ENCODE measurements at regions not wholly inside any gene's neighbourhood (a gene's known extent, or its start where the extent isn't known, plus 50 kb on each side); places are given as distances from the start of the nearest gene placed in this dataset.

- POLR2A ChIA-PET = no interaction called here
- Mint-ChIP-seq H3K9me3 (no peaks in the 10 kb centered on the region), H3K27me3 (ENCODE audit: low read depth) (no peaks in the 10 kb centered on the region), H3K27ac (no peak overlapping the region), H3K36me3 (no peaks in the 10 kb centered on the region), H3K4me3 (no peak overlapping the region), H3K4me1 (peaks cover 5% of the 10 kb centered on the region)
- TF ChIP-seq ELF4 (CRISPR knock-in tag; IDR thresholded peaks at IDR 0.05; ENCODE audit: low read depth) (no peak), ZNF121 (CRISPR knock-in tag; IDR thresholded peaks at IDR 0.05) (no peak), MLX (CRISPR knock-in tag; IDR thresholded peaks at IDR 0.05) (no peak), SP1 (CRISPR knock-in tag; conservative IDR thresholded peaks at IDR 0.05) (no peak), RORB (CRISPR knock-in tag; IDR thresholded peaks at IDR 0.05) (no peak), PRRX2 (CRISPR knock-in tag; IDR thresholded peaks at IDR 0.05) (no peak), SMAD4 (CRISPR knock-in tag; IDR thresholded peaks at IDR 0.05) (no peak), E2F5 (CRISPR knock-in tag; IDR thresholded peaks at IDR 0.05) (no peak), CDX4 (CRISPR knock-in tag; IDR thresholded peaks at IDR 0.05; ENCODE audit: borderline replicate concordance) (no peak), OVOL2 (CRISPR knock-in tag; IDR thresholded peaks at IDR 0.05; ENCODE audit: borderline replicate concordance) (no peak), HMGA2 (CRISPR knock-in tag; IDR thresholded peaks at IDR 0.05) (no peak), ZNF396 (CRISPR knock-in tag; IDR thresholded peaks at IDR 0.05; ENCODE audit: borderline replicate concordance) (no peak), NFE2L1 (CRISPR knock-in tag; IDR thresholded peaks at IDR 0.05) (no peak), KAT7 (CRISPR knock-in tag; IDR thresholded peaks at IDR 0.05; ENCODE audit: borderline replicate concordance) (no peak), SOX15 (CRISPR knock-in tag; IDR thresholded peaks at IDR 0.05) (no peak), IRF1 (CRISPR knock-in tag; IDR thresholded peaks at IDR 0.05) (no peak), TP53 (CRISPR knock-in tag; IDR thresholded peaks at IDR 0.05) (no peak), ESRRA (CRISPR knock-in tag; IDR thresholded peaks at IDR 0.05; ENCODE audit: borderline replicate concordance) (no peak), HMGXB4 (CRISPR knock-in tag; IDR thresholded peaks at IDR 0.05) (no peak), ZBTB21 (CRISPR knock-in tag; IDR thresholded peaks at IDR 0.05; ENCODE audit: borderline replicate concordance) (no peak)
- CTCF ChIA-PET = no interaction called here
- ATAC-seq (no peak), DNase-seq (ENCODE audit: low spot score) (no peak)
These were observed 887.3 kb upstream of the SEMA6A start for GRCh38 chr5:117461966-117462365.

- Mint-ChIP-seq H3K36me3 (no peaks in the 10 kb centered on the region), H3K27me3 (ENCODE audit: low read depth) (no peaks in the 10 kb centered on the region), H3K4me1 (no peaks in the 10 kb centered on the region; the same call in 1 of the 2 replicates), H3K4me3 (no peak overlapping the region), H3K27ac (no peak overlapping the region), H3K9me3 (no peaks in the 10 kb centered on the region)
- DNase-seq (ENCODE audit: low spot score) (no peak), ATAC-seq (no peak)
- ChIA-PET CTCF (no interaction called here), POLR2A (no interaction called here)
- TF ChIP-seq E2F4 (CRISPR knock-in tag; IDR thresholded peaks at IDR 0.05; ENCODE audit: borderline replicate concordance, low read depth) = no peak
- no peak for TF ChIP-seq CTCF (IDR thresholded peaks at IDR 0.05)
- TF ChIP-seq IRF2 (CRISPR knock-in tag; IDR thresholded peaks at IDR 0.05; ENCODE audit: borderline replicate concordance, low read depth) = no peak
- TF ChIP-seq ZSCAN18 (CRISPR knock-in tag; IDR thresholded peaks at IDR 0.05) = no peak
- TF ChIP-seq JUN (CRISPR knock-in tag; IDR thresholded peaks at IDR 0.05) = no peak
- TF ChIP-seq GTF2I (CRISPR knock-in tag; conservative IDR thresholded peaks at IDR 0.05) = no peak
- no peak for TF ChIP-seq ATF3 (CRISPR knock-in tag; conservative IDR thresholded peaks at IDR 0.05)
These were observed 886.8 kb upstream of the SEMA6A start for GRCh38 chr5:117461403-117461802.
